Left ventricle myocardium inferior (tissue), 1 donor: ENCODE measurements at regions not wholly inside any gene's neighbourhood (a gene's known extent, or its start where the extent isn't known, plus 50 kb on each side); places are given as distances from the start of the nearest gene placed in this dataset.

Experiments used
- DNase-seq: peaks from one replicate; pipeline ENCODE4 v3.0.0-alpha.2; 2020
- H3K27ac ChIP-seq: fragments of 200-600 bp; replicated peaks from 2 replicates; pipeline ENCODE4 v1.8.0; 2021
- H3K27me3 ChIP-seq: fragments of 200-600 bp; 2 replicates; pipeline ENCODE4 v1.8.0; 2021; ENCODE audit warnings: low read depth
- H3K36me3 ChIP-seq: fragments of 200-600 bp; 2 replicates; pipeline ENCODE4 v1.8.0; 2021
- H3K4me1 ChIP-seq: fragments of 200-600 bp; 2 replicates; pipeline ENCODE4 v1.8.0; 2021
- H3K4me3 ChIP-seq: fragments of 200-600 bp; 2 replicates; pipeline ENCODE4 v1.8.0; 2021; ENCODE audit warnings: mild to moderate bottlenecking, moderate library complexity
- H3K9me3 ChIP-seq: fragments of 200-600 bp; replicated peaks from 2 replicates; pipeline ENCODE4 v1.8.0; 2021
- intact Hi-C: fragments of 100-400 bp; cut with micrococcal nuclease; formaldehyde crosslinking; loops from one replicate; pipeline ENCODE4 v1.11.0; 2022
- TF ChIP-seq, protein P1 (sequence below): fragments of 200-600 bp; IDR thresholded peaks from 2 replicates; pipeline ENCODE4 v1.8.0; 2021; ENCODE audit warnings: antibody characterized with exemption, mild to moderate bottlenecking, borderline replicate concordance
- donor health status: DM: no; HTN: yes; CAD: no; lungs with severe emphysema.

GRCh38 chr4:147206807-147207206 is 261.1 kb upstream of the TTC29 start:
- TF ChIP-seq, protein P1, sequence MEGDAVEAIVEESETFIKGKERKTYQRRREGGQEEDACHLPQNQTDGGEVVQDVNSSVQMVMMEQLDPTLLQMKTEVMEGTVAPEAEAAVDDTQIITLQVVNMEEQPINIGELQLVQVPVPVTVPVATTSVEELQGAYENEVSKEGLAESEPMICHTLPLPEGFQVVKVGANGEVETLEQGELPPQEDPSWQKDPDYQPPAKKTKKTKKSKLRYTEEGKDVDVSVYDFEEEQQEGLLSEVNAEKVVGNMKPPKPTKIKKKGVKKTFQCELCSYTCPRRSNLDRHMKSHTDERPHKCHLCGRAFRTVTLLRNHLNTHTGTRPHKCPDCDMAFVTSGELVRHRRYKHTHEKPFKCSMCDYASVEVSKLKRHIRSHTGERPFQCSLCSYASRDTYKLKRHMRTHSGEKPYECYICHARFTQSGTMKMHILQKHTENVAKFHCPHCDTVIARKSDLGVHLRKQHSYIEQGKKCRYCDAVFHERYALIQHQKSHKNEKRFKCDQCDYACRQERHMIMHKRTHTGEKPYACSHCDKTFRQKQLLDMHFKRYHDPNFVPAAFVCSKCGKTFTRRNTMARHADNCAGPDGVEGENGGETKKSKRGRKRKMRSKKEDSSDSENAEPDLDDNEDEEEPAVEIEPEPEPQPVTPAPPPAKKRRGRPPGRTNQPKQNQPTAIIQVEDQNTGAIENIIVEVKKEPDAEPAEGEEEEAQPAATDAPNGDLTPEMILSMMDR: no peak
- DNase-seq: no peak
- Histone ChIP-seq H3K9me3 (no peaks in the 10 kb centered on the region), H3K27ac (no peak overlapping the region), H3K4me3 (no peak overlapping the region), H3K27me3 (no peaks in the 10 kb centered on the region), H3K36me3 (no peaks in the 10 kb centered on the region), H3K4me1 (no peaks in the 10 kb centered on the region)
- intact Hi-C loops: no loop called here

- H3K9me3 ChIP-seq: no peaks in the 10 kb centered on the region
- no peaks in the 10 kb centered on the region for H3K36me3 ChIP-seq
- intact Hi-C loops: no loop called here
- DNase-seq: no peak
- H3K27me3 ChIP-seq: no peaks in the 10 kb centered on the region
- H3K27ac ChIP-seq: no peak overlapping the region
- no peak overlapping the region for H3K4me3 ChIP-seq
- TF ChIP-seq, protein P1: no peak
- no peaks in the 10 kb centered on the region for H3K4me1 ChIP-seq
These were observed 262.2 kb upstream of the TTC29 start for GRCh38 chr4:147207911-147208310.

- Histone ChIP-seq H3K4me3 (no peak overlapping the region), H3K36me3 (no peaks in the 10 kb centered on the region), H3K27me3 (no peaks in the 10 kb centered on the region), H3K4me1 (no peaks in the 10 kb centered on the region), H3K27ac (no peak overlapping the region), H3K9me3 (no peaks in the 10 kb centered on the region)
- TF ChIP-seq, protein P1: no peak
- DNase-seq: no peak
- intact Hi-C loops: no loop called here
These were observed 263.2 kb upstream of the EDNRA start for GRCh38 chr4:147217655-147218054.

- intact Hi-C loops: no loop called here
- no peaks in the 10 kb centered on the region for H3K27me3 ChIP-seq
- H3K9me3 ChIP-seq: no peaks in the 10 kb centered on the region
- no peak overlapping the region for H3K27ac ChIP-seq
- H3K36me3 ChIP-seq: no peaks in the 10 kb centered on the region
- H3K4me1 ChIP-seq: no peaks in the 10 kb centered on the region
- no peak for DNase-seq
- TF ChIP-seq, protein P1: no peak
- no peak overlapping the region for H3K4me3 ChIP-seq
These were observed 261.8 kb upstream of the EDNRA start for GRCh38 chr4:147219145-147219544.

DNA sequence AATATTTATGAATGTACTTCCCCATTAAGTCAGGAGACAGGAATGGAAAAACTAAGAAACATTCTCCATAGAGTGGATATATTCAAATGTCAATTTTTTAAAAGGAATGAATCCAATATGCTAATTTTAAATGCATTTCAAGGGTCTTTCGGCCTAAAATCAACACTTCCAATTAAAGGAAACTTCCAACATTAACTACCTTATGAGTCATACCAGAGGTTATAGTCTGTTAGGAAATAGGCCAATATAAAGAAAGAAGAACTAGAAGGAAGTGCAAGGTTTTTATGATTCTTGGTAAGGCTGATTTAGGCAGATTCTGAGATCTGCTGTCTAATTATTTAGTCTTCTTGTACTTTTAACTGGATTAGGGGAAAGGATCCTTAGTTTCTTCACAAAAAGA is 260.1 kb upstream of the EDNRA start:
- Histone ChIP-seq H3K27ac (no peak overlapping the region), H3K4me3 (no peak overlapping the region), H3K27me3 (no peaks in the 10 kb centered on the region), H3K4me1 (no peaks in the 10 kb centered on the region), H3K36me3 (no peaks in the 10 kb centered on the region), H3K9me3 (no peaks in the 10 kb centered on the region)
- no peak for DNase-seq
- TF ChIP-seq, protein P1: no peak
- intact Hi-C loops: no loop called here

DNA sequence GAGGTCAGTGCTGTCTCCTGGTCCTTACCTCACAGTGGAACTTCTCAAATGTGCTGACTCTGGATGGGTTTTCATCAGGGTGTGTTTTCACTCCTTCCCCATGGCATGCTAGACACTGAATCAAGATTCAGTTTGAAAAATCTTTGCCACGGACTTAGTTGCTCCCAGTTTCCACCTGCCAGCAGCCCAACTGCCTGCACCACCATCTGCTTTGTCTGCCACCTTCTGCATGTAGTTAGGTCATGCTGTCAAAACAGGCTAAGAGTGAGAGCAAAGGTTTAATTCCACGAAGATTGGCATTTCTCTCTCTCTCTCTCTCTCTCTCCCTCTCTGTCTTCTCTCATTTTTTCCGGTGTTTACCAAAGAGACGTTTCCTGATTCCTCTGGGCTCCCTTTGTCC is 258.0 kb upstream of the EDNRA start:
- no peaks in the 10 kb centered on the region for H3K36me3 ChIP-seq
- H3K27me3 ChIP-seq: no peaks in the 10 kb centered on the region
- H3K27ac ChIP-seq: no peak overlapping the region
- H3K4me1 ChIP-seq: no peaks in the 10 kb centered on the region
- TF ChIP-seq, protein P1: no peak
- DNase-seq: no peak
- H3K4me3 ChIP-seq: no peak overlapping the region
- intact Hi-C loops: no loop called here
- H3K9me3 ChIP-seq: no peaks in the 10 kb centered on the region
